ENCODE measurements at regions not wholly inside any gene's neighbourhood (a gene's known extent, or its start where the extent isn't known, plus 50 kb on each side); places are given as distances from the start of the nearest gene placed in this dataset.
A peak's percentile ranks its signal among the peaks of the same experiment; 100 is the strongest.

GRCh38 chr12:59874781-59875180 lies 279.0 kb downstream of the SLC16A7 start:
- TF ChIP-seq TAF1 (IDR thresholded peaks at IDR 0.05; ENCODE audit: low read depth) (no peak), EZH2 (IDR thresholded peaks at IDR 0.05; ENCODE audit: borderline replicate concordance, insufficient read depth, low read length, poor library complexity, severe bottlenecking) (no peak), RAD21 (conservative IDR thresholded peaks at IDR 0.05) (no peak), POLR2AphosphoS5 (IDR thresholded peaks at IDR 0.05) (no peak), EP300 (conservative IDR thresholded peaks at IDR 0.05; ENCODE audit: poor library complexity, severe bottlenecking) (no peak), CTCF (IDR thresholded peaks at IDR 0.05; ENCODE audit: poor library complexity, severe bottlenecking) (no peak), MXI1 (conservative IDR thresholded peaks at IDR 0.05; ENCODE audit: poor library complexity, severe bottlenecking) (no peak), SMC3 (conservative IDR thresholded peaks at IDR 0.05; ENCODE audit: poor library complexity) (no peak), REST (IDR thresholded peaks at IDR 0.05; ENCODE audit: borderline replicate concordance) (no peak)

GRCh38 chr12:59886131-59886733 lies 290.4 kb downstream of the SLC16A7 start:
- Histone ChIP-seq H3K4me3 (ENCODE audit: low read length) (no peak overlapping the region), H3K9me3 (ENCODE audit: low read length) (no peaks in the 10 kb centered on the region), H3K36me3 (ENCODE audit: insufficient read depth, low read length) (no peaks in the 10 kb centered on the region), H3K27me3 (ENCODE audit: insufficient read depth, low read depth, low read length) (no peaks in the 10 kb centered on the region), H3K4me2 (ENCODE audit: low read length) (no peak overlapping the region), H3F3A (ENCODE audit: insufficient read depth, low read length, poor library complexity, severe bottlenecking) (no peaks in the 10 kb centered on the region), H4K20me1 (ENCODE audit: insufficient read depth) (no peaks in the 10 kb centered on the region), H3K27ac (ENCODE audit: low read length) (no peak overlapping the region), H3K9me2 (ENCODE audit: insufficient read depth, low read length) (no peaks in the 10 kb centered on the region), H3K9ac (ENCODE audit: low read length) (no peak overlapping the region), H3K79me2 (replicated peaks; ENCODE audit: insufficient read depth, low read length) (no peaks in the 10 kb centered on the region), H2AFZ (ENCODE audit: low read depth, low read length) (no peak overlapping the region)
- TF ChIP-seq MXI1 (conservative IDR thresholded peaks at IDR 0.05; ENCODE audit: poor library complexity, severe bottlenecking) (no peak), POLR2AphosphoS5 (IDR thresholded peaks at IDR 0.05) (peak; percentile 53), REST (IDR thresholded peaks at IDR 0.05; ENCODE audit: borderline replicate concordance) (peak; percentile 97), TAF1 (IDR thresholded peaks at IDR 0.05; ENCODE audit: low read depth) (no peak), SMC3 (conservative IDR thresholded peaks at IDR 0.05; ENCODE audit: poor library complexity) (no peak), EP300 (conservative IDR thresholded peaks at IDR 0.05; ENCODE audit: poor library complexity, severe bottlenecking) (peak; percentile 91)

More at GRCh38 chr12:59874781-59875180, 279.0 kb downstream of the SLC16A7 start:
- no peaks in the 10 kb centered on the region for H3K79me2 ChIP-seq (replicated peaks; ENCODE audit: insufficient read depth, low read length)
- no peaks in the 10 kb centered on the region for H3F3A ChIP-seq (ENCODE audit: insufficient read depth, low read length, poor library complexity, severe bottlenecking)
- no peak overlapping the region for H3K9ac ChIP-seq (ENCODE audit: low read length)
- no peak overlapping the region for H3K4me3 ChIP-seq (ENCODE audit: low read length)
- no peak overlapping the region for H2AFZ ChIP-seq (ENCODE audit: low read depth, low read length)
- H3K27ac ChIP-seq (ENCODE audit: low read length) = no peak overlapping the region
- no peaks in the 10 kb centered on the region for H3K27me3 ChIP-seq (ENCODE audit: insufficient read depth, low read depth, low read length)
- no peaks in the 10 kb centered on the region for H3K9me3 ChIP-seq (ENCODE audit: low read length)
- H3K36me3 ChIP-seq (ENCODE audit: insufficient read depth, low read length) = no peaks in the 10 kb centered on the region
- no peak overlapping the region for H3K4me2 ChIP-seq (ENCODE audit: low read length)
- no peaks in the 10 kb centered on the region for H3K9me2 ChIP-seq (ENCODE audit: insufficient read depth, low read length)
- no peaks in the 10 kb centered on the region for H4K20me1 ChIP-seq (ENCODE audit: insufficient read depth)

Measured in neural cell (in vitro differentiated cells).